ENCODE measurements at regions not wholly inside any gene's neighbourhood (a gene's known extent, or its start where the extent isn't known, plus 50 kb on each side); places are given as distances from the start of the nearest gene placed in this dataset.
"Not testable (repeated sequence)": the region's sequence is repeated elsewhere in the genome, so short reads cannot be mapped to it uniquely, and the experiment has no call there.

DNA sequence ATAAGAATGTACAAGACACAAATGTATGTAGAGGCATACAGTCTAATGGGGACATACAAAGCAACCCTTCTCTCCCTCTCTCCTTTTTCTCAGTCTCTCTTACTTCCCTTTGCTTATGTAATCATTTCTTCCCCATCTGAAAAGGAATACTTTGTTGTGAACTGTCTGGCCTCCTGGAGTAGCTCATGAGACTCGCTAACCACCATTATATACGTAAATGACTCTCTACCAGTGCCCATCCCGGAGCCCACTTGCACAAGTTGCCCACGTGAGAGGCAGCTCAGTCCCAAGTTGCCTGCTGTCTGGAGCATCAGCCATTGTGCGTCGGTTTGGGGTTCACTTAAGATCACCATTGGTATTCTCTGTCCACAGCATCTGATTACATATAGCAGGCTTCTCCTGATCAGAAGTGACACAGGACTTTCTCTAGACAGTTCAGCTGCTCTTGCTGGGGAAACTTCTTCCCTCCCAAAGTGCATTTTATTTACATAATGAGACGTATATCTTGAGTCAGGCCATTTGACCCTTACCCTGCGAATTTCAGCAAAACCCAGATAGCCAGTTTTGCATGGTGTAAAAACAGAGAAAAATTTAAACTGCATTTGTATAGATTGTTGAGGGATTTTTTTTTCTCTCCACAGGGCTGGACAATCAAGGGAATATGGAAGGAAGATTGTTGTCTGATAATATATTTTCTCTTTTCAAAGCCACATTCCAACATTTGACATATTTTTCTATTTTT is 220.7 kb upstream of the EGLN3 start:
- DNase-seq = no peak

DNA sequence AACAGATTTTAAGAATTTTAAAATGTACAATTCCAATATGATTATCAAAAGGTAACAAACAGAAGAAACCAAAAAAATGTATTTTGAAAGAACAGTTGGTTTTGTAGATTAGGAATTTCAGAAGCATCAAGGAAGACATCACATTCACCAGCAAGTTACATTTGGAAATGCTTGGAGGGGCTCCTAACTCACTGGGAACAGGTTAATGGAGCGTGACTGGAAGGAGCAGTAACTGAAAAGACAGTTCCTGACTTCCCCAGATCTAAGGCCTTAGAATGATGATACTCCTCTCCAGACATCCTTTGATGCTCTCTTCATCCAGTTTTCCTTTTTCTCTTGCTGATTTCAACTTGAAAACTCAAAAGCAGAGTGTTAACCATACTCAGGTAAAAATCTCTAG is 220.0 kb upstream of the EGLN3 start:
- DNase-seq = no peak

DNA sequence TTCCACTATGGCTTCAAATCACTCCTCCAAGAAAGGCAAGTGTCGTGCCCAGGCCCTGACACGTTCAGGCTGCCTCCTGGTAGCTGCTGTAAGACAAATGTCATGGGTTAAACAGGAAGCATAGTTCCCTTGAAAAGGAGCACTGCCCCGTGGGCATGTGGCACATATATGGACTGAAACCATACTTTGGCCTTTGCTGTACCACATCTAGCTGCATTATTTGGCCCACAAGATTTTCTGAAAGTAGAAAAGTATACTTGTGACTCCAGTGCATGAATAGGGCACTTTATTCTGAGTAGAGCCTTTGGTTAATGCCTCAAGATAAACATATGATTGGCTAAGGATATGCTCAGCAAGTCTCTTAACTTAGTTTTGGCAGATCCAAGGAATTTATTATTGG is 218.7 kb upstream of the EGLN3 start:
- DNase-seq = peak in 1 of 3 donors; percentile 8

DNA sequence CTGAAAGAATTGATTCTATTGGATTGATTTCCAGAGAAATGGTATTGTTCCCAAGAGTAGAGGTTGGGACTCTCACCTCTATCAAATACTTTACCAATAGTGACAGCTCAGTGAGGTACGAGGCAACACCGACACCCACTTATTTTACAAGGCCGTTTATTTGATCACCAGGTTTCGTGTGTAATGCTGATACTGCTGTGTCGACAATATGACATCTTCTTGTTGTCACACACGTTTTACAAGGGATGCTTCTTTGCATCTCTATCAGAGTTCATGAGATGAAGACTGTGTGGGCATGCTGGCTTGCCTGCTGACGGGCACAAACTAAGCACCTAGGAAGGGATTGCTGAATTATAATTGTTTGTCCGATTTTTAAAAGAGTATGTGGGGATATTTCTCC is 217.8 kb upstream of the EGLN3 start:
- DNase-seq = no peak

DNA sequence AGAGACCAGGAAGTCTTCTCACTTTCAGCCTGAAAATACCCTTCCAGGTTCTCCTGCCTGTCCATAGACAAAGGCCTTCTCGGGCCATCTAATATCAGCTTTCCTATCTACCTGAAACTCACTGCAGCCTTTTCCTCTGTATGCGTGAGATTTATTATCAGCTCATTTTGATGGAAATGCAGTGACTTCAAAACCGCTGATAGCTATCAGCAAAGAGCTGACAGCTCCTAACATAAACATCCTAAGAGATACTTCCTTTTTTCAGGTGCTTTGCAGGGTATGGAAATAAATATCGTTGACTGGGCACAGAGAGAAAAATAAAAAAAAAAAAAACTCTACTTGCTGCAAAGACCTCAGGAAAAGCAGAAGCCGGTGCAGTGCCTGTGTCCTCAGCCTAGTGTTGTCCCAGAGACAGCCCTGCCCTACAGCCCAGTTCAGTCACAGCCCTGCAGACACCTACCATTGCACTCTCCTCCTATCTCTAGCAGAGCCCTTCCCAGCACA is 215.0 kb upstream of the EGLN3 start:
- peak in 1 of 3 donors; percentile 17 for DNase-seq

DNA sequence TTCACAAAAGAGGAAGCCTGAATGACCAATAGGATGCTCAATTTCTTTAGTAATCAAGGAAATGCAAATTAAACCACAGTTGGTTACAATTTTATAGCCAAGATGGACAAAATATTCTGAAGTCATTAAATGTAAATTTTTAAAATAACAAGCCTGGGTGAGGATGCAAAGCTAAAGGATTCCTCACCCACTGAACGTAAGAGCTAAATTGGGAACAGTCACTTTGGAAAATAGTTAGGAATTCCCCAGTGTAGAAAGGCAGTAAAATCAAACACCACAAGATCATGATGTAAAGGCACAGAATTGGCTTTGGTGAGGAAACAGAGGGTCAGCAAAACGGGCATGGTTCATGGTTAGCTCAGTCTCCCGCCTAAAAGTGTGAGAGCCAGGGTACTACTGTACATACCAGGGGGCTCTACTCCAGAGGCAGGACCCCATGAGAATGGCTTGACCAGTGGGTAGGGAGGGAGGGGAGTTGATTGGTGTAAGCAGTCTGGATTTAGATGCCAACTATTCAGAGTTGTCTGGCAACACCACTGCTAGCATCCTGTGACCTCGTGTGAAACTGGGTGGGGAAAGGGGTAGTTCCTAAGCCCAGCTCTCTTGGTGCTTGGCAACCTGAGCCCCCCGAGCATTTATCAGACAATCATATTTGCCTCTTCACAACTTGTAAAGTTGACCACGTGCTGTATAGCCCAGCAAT is 213.4 kb upstream of the EGLN3 start:
- DNase-seq = peak; percentile 34 to 49 (median 37)

DNA sequence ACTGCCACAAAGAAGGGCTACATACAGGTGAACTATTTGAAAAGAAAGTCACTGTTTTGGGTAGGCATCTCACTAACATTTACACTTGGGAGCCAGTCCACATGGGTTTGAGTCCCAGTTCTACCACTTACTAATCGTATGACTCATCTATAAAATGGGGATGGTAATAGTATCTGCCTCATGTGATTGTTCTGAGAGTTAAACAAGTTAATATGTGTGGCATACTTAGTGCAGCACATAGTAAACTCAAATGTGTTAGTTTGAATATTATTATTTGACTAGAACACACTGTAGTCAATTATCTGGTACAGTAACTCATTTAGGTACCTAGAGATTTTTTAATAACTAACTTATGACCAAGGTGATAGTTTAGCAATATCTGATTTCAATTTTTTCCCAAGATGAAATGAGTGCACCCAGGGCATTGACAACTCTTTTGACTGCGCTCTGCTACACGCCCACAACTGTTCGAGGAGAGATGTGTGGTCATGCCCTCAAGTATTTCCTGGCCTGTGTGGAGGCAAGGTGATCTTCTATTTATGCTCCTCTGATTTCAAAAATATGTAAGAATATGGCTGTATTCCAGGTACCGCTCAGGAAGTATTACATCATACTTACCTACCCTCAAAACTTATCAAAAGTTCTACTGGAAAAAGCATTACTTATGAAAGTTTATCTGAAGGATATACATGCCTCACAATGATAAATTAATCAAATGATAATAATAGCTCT is 210.6 kb upstream of the EGLN3 start:
- DNase-seq = peak in 1 of 3 donors; percentile 13

DNA sequence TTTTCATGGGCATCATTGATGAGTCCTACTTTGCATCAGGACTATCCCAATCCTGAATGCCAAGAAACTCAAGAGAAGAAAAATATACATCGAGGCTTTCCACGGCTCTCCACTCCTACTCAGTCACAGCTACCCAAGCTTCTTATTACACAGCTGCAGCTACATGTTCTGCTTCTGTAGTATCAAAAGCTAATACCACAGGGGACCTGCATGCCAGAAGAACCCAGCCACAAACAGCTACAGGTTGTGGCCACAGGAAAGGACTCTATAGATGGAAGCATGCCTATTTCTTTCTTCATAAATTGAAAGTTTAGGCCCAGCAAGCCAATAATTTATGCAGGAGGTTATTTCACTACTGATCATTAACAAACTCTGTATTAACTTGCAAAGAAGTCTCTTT is 209.7 kb upstream of the EGLN3 start:
- DNase-seq = no peak

DNA sequence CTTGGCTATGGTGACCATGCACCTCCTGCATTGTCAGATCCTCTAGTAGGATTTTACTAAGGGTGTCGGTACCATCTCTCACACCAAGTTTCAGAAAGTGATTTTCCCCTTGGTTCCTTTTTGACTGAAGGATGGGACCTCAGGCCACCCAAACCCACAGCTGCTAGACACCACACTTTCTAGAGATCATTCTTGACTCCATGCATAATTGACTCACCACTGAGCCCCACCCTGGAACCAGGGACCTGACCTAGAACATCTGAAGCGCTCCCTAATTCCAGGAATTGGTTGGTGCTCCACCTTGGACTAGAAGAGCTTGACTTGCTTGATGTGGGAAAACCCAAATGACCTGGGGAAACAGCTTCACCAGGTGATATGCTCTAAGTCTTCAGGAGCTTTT is 206.8 kb upstream of the EGLN3 start:
- DNase-seq = no peak

DNA sequence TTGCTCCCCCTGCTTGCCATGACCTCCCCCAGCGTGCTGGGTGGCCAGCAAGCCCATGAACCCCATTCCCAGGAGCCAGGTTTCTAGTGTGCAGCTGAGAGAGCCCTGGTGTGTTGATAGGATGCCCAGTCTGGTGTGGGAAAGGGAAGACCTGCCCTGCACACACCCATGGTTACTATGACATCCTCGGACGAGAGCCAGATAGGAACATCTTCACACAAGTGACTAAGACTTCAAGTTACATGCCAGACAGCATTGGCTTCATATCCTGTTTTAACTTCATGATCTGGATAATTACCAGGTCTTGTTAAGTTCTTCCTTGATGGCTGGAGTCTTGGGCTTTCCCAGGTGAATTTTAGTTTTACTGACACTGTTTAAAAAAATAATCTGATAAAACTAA is 196.6 kb upstream of the EGLN3 start:
- peak in 1 of 3 donors; percentile 6 for DNase-seq

DNA sequence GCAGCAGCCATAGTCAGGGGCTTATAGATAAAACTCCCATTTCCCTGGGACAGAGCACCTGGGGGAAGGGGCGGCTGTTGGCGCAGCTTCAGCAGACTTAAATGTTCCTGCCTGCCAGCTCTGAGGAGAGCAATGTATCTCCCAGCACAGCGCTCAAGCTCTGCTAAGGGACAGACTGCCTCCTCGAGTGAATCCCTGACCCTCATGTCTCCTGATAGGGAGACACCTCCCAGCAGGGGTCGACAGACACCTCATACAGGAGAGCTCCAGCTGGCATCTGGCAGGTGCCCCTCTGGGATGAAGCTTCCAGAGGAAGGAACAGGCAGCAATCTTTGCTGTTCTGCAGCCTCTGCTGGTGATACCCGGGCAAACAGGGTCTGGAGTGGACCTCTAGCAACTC is 189.3 kb upstream of the EGLN3 start:
- peak in 1 of 3 donors; percentile 10 for DNase-seq

DNA sequence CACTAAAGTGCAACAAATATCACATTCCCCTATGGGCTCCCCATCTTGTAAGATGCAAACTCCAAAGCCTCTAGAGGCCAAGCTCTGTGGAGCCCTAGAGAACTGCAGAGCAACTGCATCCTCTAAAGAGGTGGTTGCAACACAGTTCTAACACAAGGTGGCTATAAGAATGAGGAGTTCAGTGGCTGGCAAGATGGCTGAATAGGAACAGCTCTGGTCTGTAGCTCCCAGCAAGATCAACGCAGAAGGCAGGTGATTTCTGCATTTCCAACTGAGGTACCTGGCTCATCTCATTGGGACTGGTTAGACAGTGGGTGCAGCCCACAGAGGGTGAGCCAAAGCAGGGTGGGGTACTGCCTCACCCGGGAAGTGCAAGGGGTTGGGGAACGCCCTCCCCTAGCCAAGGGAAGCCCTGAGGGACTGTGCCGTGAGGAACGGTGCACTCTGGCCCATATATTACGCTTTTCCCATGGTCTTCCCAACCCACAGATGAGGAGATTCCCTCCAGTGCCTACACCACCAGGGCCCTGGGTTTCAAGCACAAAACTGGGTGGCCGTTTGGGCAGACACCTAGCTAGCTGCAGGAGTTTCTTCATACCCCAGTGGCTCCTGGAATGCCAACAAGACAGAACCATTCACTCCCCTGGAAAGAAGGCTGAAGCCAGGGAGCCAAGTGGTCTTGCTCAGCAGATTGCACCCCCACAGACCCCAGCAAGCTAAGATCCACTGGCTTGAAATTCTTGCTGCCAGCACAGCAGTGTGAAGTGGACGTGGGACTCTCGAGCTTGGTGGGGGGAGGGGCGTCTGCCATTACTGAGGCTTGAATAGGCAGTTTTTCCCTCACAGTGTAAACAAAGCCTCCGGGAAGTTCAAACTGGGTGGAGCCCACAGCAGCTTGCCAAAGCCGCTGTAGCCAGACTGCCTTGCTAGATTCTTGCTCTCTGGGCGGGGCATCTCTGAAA is 188.6 kb upstream of the EGLN3 start:
- DNase-seq = not testable (repeated sequence)

DNA sequence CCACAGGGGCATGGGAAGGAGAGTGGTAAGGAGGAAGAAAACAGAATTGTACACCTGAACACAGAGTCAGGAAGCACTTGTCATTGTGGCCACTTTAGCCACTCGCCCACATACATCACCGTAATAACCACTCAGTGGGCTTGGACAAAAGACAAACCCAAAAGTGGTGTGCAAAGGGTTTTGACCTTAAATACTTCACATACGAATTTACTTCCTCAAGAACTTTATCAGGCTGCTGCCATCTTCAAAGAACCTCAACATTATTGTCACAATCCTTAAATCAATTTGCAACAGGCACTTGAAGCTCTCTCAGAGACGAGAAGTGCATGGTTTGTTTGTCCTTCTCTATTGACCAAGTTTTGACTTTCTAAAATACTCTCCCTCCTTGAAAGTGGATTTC is 187.3 kb upstream of the EGLN3 start:
- DNase-seq = peak in 1 of 3 donors; percentile 5

DNA sequence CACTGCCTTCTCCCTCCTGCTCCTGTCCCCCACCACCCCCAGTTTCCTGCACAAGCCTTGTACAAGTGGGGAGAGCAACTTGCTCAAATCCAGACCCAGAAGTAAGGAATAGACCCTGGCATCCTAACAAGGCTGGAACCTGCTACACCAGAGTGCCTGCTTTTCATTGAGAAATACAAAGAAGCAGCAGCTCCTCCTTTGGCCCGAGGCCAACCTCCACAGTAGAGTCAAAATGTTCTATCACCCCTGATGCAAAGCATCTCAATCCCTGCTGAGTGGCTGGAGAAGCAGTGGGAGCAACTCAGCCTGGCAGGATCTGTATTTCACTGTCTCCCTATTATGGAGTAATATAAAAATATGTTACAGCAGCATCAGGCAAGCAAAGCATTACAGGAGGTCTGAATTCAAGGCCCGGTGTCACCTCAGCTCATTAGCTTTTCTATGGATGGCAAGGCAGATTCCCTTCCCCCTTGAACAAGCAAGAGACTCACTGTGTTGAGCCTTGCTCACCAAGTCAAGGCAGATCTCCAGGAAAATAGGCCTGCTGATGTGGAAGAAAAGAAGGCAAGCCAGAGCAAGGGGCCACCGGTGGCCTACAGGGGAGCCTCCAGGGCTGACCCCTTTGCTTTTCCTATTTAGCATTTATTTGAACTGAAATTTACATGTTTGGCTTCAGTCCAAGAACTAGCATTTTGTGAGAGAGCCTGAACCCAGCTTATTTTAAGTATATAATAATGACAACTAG is 186.3 kb upstream of the EGLN3 start:
- DNase-seq = peak in 1 of 3 donors; percentile 17

DNA sequence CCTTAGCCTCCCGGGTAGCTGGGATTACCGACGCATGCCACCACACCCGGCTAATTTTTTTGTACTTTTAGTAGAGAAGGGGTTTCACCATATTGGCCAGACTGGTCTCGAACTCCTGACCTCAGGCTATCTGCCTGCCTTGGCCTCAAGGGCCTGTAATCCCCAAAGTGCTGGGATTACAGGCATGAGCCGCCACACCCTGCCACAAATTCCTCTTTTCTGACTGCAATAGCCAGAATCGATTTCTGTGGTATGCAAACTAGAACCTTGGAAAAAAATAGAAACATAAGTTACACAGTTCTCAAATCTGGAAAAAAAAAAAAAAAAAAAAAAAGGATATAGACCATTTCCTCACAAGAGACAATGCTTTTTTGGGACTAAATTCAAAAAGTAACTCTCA is 184.6 kb upstream of the EGLN3 start:
- peak in 1 of 3 donors; percentile 18 for DNase-seq

DNA sequence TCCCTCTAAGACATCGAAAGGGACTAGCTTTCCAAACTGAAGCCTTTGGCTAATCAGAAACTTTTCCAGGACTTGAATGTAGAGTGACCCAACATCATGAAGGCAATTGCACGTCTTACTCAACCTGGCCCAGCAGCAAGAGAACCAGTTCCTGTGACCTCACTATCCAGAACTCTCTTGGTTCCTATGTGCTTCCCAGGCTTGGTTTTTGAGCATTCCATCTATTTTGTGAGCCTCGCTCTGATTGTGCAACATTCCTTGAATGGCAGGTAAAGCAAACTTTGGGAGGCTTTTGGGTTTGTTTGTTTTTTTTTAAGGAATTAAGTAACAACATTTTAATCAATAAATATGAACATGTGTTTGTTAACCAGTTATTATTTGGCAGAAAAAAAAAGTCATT is 183.6 kb upstream of the EGLN3 start:
- DNase-seq = no peak

DNA sequence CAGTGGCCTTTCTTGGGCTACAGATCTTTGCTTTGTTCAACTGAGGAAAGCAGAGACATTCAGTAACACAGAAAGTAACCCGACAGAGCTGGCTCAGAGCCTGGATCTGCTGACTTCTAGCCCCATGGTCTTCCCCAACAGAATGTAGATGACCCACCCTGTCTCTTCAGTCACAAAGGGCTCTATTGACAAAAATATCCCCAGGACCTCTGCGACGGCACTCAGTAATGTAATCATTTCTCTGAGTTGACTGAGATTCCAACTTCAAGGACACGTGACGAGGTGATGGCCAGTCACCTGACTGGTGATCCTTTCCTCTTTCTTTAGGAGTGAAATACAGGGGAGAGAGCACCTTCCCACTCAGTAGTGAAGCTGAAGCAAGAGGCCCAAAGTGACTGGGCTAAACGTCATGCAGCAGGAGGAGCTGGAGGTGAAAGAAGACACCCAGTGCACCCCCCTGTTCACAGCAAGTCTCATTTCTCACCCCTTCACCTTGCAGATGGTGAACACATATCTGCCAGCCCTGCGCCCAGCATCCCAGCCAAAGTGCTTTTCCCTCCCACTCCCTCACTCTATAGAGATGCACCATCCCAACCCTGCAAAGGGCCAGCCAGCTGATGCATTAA is 179.2 kb upstream of the EGLN3 start:
- no peak for DNase-seq

DNA sequence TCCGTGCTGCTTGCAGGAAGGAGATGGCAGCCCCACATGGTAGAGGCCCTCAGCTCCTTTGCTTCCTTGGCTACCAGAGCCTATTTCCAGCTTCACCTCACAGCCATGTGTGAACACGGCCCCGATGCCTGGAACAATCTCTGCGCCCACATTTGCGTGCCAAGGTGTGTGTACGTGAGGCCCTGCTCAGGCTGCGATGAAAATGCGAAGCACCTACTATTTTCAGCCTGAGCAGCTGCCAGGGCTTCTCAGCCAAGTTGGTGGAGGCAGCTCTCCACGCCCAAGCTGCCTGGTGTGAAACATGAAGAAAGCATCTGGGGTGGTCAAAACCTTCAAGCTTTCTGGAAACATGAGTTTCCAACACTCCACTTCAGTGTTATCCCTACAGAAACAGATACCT is 177.8 kb upstream of the EGLN3 start:
- DNase-seq = no peak

DNA sequence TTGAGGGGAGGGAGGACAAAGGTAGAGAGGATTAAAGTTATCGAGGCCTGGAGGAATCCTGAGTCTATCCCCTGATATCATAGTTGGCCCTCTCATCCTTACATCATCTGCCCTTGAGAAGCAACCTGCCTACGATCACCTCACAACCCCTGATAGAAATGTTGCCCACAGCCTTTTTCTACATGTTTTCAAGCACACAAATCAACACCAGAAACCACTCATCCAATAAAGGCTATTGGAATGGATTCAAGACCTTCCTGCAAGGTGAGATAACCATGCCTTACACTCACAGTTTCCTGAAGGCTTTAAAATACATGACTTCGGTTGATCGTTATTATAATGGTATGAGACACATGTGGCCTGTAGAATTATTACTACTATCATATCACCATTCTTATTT is 175.7 kb upstream of the EGLN3 start:
- DNase-seq = no peak

DNA sequence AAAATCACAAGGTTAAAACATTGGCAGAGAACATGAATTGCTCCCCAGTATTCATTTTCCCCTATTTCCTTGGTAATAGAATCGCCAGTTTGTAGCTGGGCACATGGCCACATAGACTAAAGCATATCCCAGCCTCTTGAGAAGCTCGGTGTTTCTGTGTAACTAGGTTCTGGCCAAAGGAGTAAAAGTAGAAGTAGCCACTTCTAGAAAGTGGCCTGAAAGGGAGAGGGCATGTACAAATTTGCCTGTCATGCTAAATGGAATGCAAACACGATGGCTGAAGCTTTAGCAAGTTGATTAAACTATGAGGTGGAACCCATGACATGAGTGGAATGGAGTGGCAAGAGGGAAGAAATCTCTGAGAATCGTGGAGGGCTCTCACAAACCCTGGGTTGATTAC is 173.7 kb upstream of the EGLN3 start:
- DNase-seq = no peak

DNA sequence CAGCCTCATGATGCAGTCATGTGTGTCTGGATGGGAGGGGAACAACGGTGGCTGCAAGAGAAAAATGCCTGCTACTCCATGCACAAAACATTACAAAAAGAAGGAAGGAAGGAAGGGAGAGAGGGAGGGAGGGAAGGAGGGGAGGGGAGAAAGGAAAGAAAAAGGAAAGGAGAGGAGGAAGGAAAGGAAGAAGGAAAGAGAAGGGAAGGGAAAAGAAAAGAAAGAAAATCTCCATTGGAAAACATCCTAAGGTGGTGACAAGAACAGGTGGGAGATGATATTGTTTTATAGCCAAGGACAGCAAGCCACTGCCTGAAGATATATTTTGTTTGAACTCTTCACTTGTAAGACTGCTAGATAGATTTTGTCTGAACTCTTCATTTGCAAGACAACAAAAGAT is 171.8 kb upstream of the EGLN3 start:
- no peak for DNase-seq

Measured in suppressor macrophage treated with lipopolysaccharide for 1 hour (primary cell).